Glutamatergic neuron (in vitro differentiated cells): ENCODE measurements at regions not wholly inside any gene's neighbourhood (a gene's known extent, or its start where the extent isn't known, plus 50 kb on each side); places are given as distances from the start of the nearest gene placed in this dataset.

ENCODE experiments used
- DNase-seq: peaks from one replicate; pipeline ENCODE4 v3.0.0; 2022
- H3K27ac Mint-ChIP-seq: one replicate; pipeline ENCODE4 v1.8.0; 2020; ENCODE audit warnings: mild to moderate bottlenecking, mixed read lengths, inconsistent platforms; ENCODE audit not compliant: unreplicated experiment
- H3K27me3 Mint-ChIP-seq: one replicate; pipeline ENCODE4 v1.8.0; 2020; ENCODE audit warnings: mild to moderate bottlenecking, moderate library complexity, mixed read lengths, inconsistent platforms; ENCODE audit not compliant: unreplicated experiment
- H3K36me3 Mint-ChIP-seq: one replicate; pipeline ENCODE4 v1.8.0; 2020; ENCODE audit warnings: mild to moderate bottlenecking, mixed read lengths, inconsistent platforms; ENCODE audit not compliant: unreplicated experiment
- H3K4me1 Mint-ChIP-seq: one replicate; pipeline ENCODE4 v1.8.0; 2020; ENCODE audit warnings: mild to moderate bottlenecking, low read depth, mixed read lengths, inconsistent platforms; ENCODE audit not compliant: unreplicated experiment
- H3K4me3 Mint-ChIP-seq: one replicate; pipeline ENCODE4 v1.8.0; 2020; ENCODE audit warnings: mild to moderate bottlenecking, mixed read lengths, inconsistent platforms; ENCODE audit not compliant: unreplicated experiment
- H3K9me3 Mint-ChIP-seq: one replicate; pipeline ENCODE4 v1.8.0; 2020; ENCODE audit warnings: mild to moderate bottlenecking, moderate library complexity, mixed read lengths, inconsistent platforms; ENCODE audit not compliant: unreplicated experiment
- CTCF ChIP-seq: fragments of 200-600 bp; sonication (generic); IDR thresholded peaks from one replicate; pipeline ENCODE4 v1.5.0; 2021; ENCODE audit not compliant: partially characterized antibody, unreplicated experiment

DNA sequence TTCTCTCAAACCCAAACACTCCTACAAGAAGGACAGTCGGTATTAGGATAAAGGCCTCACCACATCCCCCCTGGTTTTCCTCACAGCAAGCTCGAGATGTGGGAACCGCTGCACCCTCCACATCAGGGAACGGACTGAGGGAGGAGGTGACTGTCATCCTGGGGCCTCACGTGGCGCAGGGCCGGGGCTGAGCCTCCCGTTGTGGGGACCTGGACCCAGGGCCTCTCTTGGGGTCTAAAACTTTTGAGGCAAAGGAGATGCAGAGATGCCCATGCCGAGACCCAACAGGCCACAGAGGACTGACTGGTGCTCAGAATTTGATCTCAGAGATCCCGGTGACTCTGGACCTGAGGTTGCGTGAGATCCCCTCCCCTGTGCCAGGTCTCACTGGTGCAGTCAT, 72.7 kb downstream of the MRPL36 start:
- no peak for TF ChIP-seq CTCF
- Mint-ChIP-seq H3K4me1 (no peaks in the 10 kb centered on the region), H3K27ac (no peak overlapping the region), H3K36me3 (peaks cover 7% of the 10 kb centered on the region), H3K27me3 (peaks cover 8% of the 10 kb centered on the region), H3K4me3 (no peak overlapping the region), H3K9me3 (peaks cover 6% of the 10 kb centered on the region)
- DNase-seq: no peak

DNA sequence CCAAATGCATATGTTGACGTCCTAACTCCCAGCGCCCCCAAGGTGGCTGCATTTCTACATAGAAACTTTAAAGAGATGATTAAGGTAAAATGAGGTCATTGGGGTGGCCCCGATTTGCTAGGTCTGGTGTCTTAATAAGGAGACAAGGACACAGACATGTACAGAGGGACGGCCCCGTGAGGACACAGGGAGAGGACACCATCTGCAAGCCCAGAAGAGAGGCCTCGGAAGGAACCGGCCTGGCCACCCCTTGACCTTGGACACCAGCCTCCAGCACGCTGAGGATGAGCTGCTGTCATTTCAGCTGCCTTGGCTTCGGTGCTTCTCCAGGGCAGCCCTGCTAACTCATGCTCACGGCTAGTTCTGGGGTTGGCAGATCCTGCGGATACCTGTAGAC, 73.2 kb downstream of the MRPL36 start:
- H3K9me3 Mint-ChIP-seq: peaks cover 6% of the 10 kb centered on the region
- peaks cover 7% of the 10 kb centered on the region for H3K36me3 Mint-ChIP-seq
- H3K4me1 Mint-ChIP-seq: no peaks in the 10 kb centered on the region
- DNase-seq: no peak
- H3K27ac Mint-ChIP-seq: no peak overlapping the region
- no peak overlapping the region for H3K4me3 Mint-ChIP-seq
- TF ChIP-seq CTCF: no peak
- H3K27me3 Mint-ChIP-seq: peaks cover 8% of the 10 kb centered on the region

DNA sequence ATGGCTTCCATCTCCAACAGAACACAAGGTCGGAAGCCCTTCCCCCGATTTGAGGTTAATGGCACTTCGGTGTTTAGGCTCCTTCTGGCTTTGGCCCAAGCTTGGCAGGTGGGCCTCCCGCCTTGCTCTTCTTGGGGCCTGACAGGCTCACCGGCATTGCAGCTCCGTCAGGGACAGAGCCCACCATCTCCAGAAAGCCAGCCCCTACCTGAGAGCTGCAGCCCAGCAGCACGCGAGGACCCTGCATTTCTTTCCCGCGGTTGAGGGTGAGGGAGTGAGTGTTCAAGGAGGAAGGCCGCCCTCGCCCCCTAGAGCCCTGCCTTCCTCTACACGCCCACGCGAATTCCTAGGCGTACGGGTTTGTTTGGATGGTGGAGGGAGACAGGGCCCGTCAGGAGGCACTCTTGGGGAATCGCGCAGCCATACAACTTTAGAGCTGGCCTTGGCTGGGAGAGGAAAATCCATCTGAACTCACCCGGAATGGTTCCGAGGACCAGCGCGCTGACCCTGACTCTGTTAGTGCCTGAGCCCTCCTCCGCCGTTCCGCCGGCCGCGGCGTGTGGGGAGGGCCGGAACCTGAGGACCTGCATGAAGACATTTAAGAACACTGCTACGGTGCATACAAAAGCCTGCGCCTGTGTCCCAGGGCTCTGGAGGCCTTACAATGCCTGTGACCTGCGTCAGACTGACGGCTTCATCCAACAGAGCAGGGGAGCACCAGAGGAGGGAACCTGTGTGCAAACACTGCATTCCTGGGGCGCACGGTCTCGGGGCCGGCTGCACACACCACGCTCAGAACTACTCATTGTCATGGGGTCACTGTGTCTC, 73.8 kb downstream of the MRPL36 start:
- Mint-ChIP-seq H3K27ac (no peak overlapping the region), H3K27me3 (peaks cover 6% of the 10 kb centered on the region), H3K4me3 (no peak overlapping the region), H3K4me1 (no peaks in the 10 kb centered on the region), H3K9me3 (peaks cover 6% of the 10 kb centered on the region), H3K36me3 (peaks cover 7% of the 10 kb centered on the region)
- no peak for TF ChIP-seq CTCF
- no peak for DNase-seq

DNA sequence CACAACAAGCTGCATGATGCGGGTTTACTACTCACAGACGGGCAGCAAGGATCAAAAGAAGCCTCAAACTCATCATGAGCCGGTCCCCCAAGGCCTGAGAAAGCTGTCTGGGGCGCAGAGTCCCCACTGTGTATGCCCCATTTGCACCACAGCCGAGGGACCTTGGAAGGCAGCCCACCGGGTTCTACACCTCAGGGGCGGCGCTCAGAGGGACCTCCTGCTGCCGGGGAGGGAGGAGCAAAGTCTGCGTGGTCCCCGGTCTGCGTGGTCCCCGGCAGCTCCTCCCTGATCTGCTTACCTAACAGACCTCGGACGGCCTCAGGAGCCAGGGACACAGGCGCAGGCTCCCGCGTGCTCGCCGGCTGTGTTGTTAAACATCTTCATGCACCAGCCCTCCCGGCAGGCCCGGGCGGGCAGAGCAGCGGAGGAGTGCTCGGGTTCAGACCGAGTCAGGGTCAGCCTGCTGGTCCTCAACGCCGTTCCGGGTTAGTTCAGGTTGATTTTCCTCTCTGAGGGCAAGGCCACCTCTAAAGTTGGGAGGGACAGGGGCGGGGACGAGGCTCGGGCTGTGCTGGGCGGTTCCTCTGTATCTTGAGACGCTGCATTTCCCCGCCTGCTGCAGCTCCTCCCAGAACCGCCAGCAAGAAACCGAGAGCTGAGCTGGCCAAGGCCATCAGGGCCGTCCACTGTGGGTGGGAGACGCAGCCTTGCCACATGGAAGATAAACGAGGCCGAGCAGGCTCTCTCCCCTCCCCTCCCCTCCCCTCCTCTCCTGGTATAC, 74.6 kb downstream of the MRPL36 start:
- Mint-ChIP-seq H3K27ac (no peak overlapping the region), H3K36me3 (peaks cover 14% of the 10 kb centered on the region), H3K4me3 (no peak overlapping the region), H3K9me3 (peaks cover 12% of the 10 kb centered on the region), H3K27me3 (peaks cover 9% of the 10 kb centered on the region), H3K4me1 (no peaks in the 10 kb centered on the region)
- DNase-seq: no peak
- no peak for TF ChIP-seq CTCF
